ENCODE measurements at regions not wholly inside any gene's neighbourhood (a gene's known extent, or its start where the extent isn't known, plus 50 kb on each side); places are given as distances from the start of the nearest gene placed in this dataset.

DNA sequence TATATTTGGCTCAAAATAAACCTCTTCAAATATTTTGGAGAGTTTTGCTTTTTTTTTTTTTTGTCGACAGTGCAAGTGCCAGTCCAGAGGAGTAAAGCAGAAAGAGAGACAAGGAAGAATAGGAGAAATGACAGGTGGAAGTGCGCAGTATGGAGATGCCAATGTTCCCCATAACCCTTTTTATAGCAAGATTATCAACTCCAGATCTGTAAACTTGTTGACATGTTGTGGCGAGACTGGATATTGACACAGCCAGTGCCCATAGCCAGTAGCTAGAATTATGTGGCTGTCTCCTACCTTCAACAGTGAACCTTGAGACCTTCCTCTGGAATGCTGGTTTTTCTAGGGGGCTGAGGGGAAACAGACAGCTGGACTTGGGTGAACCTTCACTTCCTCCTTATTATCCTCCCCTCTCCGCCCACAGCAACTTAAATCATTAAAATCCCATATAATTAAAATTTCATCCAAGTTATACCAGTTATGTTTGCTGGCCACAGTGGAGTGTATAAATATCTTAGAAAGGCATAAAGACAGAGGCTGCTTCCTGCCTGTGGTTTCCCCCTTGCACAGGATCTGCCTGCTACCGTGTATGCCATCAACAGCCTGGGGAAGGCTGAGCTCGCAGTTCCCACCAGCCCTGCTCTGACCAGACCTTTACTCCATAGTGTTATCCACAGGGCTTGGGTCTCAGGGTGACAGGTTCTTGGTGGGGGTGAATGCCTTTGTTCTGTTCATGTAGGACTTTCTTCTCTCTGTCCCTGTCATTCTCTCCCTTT lies 112.3 kb upstream of the ANKH start:
- DNase-seq (ENCODE audit: low spot score): no peak

DNA sequence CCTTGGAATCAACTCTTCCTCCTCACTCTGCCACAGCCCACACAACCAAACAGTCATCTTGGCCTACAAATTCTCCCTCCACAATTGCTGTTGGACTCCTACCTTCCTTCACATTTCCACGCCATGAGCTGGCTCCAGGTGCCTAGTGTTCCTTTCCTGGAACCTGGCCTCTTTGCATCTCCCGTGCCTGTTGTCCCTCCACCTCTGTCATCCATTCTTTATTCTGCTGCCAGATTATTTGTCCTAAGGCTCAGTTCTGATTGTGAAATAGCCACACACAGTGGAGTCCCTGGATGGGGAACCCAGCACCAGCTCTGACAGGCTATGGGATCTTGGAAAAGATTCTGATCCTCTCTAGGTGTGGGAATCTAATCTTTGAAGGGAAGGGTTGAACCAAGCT lies 109.1 kb upstream of the ANKH start:
- no peak for DNase-seq (ENCODE audit: low spot score)

DNA sequence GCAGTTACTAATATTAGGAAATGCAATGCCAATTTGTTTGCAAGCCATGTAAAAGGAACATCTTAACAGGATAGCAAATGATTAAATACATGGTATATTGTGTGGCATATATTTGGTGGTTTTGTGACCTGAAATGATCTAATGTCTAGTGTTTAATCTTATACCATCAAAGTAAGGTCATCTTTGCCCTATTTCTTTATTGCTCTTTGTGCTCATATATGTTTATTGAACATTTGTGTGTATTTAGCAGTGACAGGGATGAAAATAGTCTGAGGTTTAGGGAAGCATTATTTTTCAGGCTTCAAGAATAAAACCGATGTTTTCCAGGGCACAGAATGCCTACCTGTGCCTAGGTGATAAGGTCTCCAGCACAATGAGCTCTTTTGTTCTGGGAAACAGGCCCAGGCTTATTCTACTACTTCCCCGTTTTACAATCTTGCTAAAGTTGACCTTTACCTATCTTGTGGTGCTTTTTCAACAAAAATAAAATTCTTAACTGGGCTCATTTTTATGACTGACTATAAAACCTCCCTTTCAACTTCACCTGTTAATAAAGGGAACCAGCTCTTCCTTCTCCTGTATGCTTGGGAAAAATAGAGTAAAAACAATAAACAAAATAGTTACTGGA lies 105.6 kb upstream of the ANKH start:
- no peak for DNase-seq (ENCODE audit: low spot score)

DNA sequence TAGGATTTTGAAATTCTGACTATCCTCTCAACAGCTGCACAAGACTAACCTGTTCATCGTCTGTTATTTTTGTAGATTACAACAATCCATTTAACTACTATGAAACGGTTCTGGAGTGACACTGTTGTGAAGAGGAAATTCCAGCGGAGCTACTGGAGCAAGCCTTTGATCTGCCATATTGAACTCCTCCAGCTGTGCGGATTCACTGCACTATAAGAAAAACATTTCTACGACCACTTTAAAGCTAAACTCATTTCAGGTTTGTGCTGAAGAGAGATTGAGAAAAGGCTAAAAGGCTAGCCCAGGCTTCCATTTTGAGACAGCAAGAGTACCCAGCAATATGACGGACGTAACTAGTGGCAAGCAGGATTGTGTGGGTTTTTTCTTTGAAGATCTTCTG lies 104.9 kb upstream of the ANKH start:
- DNase-seq (ENCODE audit: low spot score): no peak

DNA sequence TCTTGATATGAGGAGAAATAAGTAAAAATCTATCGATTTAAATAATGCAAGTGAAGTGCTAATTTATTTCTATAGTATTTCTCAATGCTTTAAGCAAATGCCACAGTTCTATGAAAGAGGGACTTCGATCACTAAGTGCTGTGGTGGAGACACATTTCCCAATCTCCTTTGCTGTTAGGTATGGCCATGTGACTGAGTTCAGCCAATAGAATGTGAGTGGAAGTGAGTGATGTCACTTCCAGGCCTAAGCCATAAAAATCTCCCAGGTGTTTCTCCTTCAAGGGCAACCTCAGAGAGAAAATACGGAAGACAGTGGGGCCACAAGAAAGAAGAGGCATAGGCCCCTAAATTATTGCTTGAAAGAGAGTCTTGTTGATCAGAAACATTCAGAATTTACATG lies 100.3 kb upstream of the ANKH start:
- DNase-seq (ENCODE audit: low spot score): no peak

DNA sequence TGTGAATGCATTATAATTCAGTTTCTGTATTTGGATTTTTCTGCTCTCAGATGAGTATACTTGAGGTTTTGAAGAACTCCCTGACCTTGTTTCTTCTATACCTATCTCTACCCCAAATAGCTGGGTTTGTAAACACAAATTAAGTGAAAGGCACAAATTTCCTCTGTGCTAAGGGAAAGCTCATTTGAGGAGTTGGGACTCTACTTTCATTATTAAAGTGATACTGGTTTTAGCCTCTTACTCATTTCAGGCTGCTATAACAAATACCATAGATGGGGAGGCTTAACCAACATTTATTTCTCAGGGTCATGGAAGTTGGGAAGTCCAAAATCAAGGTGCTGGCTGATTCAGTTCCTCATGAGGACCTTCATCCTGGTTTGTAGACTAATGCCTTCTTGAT lies 97.2 kb upstream of the ANKH start:
- no peak for DNase-seq (ENCODE audit: low spot score)

DNA sequence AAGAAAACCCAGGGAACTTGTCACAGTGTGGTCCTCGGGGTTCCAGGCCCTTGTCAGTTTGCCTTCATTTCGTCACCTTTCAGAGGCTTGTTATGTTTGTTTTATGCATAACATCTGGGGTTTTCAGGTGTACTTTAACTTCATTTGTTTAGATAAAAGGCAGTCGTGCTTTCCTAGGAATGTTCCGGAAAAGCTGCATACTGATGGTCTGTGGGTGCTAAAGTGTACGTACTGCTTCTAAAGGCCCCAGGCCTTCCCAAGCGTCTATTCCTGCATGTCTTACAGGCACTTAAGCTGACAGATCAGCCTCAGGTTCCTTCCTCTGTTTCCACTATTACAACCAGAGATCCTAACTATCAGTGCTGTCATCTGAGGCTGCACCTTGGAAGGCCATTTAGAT lies 95.6 kb upstream of the ANKH start:
- DNase-seq (ENCODE audit: low spot score): no peak

DNA sequence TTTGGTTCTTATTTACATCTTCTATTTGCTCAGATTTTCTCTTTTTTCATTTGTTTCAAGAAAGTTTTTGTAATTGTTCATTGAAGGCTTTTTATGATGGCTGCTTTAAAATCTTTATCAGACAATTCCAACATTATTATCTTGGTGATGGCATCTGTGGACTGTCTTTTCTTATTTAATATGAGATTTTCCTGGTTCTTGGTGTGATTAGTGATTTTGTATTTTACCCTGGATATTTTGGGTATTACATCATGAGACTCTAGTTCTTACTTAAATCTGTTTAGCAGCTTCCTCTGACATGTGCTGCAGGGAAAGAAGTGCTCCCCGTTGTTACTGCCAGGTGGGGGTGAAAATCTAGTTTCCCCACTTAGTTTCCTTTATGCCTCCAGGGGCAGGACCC lies 94.2 kb upstream of the ANKH start:
- no peak for DNase-seq (ENCODE audit: low spot score)

DNA sequence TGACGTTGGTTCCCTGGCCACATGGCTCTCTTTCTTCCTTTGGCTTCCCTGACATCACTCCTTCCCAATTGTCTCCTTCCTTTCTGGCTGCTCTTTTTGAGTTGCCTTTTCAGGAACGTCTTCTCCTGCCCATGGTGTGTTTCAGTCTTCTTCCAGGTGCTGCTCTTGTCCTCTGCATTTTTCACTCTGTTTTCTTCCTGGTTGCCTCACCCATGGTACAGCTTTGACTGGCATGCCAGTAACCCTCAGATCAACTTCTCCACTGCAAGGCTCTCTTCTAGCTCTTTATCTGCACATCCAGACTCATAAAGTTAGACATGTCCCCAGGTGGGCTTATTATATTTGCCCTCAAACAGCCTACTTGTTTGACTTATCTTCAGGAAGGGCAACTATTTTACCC lies 91.0 kb upstream of the ANKH start:
- DNase-seq (ENCODE audit: low spot score): no peak

DNA sequence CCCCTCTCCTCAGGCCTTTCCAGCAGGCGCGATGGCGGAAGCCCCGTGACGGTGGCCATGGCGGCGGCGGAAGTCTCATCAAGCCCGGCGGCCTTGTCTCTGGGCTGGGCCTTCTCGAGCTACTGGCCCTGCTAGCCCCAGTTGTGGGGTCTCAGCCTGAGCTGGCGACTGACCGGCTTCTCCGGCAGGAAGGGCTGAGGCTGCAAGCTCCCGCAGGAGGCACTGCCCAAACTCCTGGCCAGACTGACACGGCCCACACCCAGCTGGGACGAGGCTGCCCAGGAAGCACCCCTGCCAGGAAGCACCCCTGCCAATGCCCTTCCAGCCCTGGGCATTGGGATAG lies 88.5 kb upstream of the ANKH start:
- no peak for DNase-seq (ENCODE audit: low spot score)

DNA sequence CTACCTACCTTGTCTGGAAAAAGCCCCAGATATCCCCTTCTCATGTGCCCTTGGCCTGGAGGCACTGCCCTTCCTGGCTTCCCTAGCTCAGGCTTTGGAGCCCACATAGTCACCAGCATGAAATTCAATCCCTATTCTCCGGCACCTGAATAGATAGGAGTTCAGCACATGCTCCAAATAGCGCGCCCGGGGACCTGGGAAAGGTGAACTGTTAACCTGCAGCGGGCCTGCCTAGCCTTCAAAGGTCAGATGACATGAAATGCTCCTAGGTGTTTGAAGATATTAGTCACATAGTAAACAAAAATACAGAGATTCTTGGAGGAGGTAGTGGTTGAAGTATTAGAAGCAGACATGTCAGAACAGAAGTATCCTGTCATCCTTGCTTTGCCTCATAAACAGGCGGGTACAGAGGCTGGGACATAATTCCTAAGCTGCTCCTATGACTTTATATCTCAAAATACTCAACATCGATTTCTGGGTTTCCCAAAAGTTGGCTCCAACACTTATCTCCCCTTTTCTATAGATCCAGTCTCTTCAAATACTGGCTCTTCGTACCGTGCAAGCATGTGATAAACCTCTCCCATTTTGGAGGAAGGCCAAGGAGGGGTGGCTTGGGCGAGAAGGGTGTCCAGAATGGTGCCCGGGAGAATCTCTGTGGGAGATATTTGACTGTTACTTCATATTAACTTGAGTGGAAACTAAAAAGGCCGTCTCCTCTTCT lies 88.0 kb upstream of the ANKH start:
- no peak for DNase-seq (ENCODE audit: low spot score)

DNA sequence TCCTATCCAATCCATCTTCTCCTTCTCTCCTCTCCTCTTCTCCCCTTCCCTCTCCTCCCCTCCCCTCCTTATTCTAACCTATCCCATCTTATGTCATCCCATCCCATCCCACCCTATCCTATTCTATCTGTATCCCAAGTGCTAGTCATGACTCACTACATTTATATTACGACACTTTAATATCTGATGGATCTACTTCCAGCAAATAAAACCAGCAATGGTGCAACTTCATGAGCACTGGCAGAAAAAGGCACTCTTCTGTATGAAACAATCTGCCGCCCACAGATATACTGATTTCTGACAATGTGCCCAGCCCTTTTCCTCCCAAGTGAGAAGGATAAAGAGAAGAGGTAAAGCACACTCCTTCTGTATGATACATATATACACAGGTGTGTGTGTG lies 86.6 kb upstream of the ANKH start:
- no peak for DNase-seq (ENCODE audit: low spot score)

DNA sequence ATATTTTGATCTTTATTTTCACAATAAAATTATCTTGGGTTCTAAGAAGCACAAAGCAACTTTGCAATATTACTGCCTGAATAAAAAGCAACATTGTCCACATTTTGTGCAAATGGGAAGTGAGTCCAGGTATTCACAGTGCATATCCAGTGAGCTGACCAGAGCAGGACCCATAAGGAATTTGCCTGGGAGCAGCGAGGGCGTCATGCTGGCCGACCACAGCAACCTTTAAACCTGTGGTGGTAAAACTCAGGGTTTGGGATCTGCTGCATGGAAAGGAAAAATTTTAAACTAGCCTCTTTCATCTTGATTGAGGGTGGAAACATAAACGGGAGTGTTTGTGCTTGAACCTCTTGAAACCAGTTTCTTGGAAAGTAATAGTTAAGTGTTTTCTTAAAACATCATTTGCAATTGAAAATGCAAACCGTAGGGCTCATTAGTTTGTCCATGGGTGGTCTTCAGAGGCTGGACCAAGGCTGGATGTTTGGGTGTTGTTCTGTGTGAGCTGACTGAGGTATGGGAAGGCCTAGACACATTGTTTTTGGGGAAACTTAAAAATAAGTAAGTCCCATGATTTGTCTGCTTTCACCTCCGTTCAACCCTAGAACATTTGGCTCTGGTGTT lies 85.0 kb upstream of the ANKH start:
- DNase-seq (ENCODE audit: low spot score): no peak

DNA sequence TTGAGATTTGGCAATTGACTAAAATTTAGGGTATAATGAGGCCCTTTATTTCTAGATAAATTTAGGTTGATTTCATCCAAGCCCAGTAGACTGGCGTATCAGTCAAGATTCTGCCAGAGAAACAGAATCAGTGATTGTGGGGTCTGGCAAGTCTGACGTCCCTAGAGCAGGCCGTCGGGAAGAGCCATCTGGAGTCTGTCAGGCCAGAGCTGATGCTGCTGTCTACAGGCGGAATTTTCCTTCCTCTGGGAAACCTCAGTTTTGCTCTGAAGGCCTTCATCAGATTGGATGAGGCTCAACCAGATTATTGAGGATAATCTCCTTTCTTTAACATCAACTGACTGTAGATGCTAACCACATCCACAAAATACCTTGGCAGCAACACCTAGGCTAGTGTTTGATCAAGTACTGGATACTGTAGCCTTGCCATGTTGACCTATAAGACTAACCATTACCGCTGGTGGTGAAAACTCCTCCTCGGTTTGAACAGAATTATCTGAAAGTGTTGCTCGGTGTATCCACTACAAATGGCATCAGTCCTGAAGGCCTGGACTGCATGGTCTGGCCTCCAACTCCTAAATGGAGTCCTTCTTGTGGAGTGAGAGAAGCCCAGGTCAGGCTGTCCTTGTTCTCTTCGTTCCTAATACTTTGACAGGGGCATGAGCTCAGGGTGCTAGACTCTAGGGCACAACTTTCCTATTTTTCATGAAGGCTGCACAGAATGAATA lies 83.2 kb upstream of the ANKH start:
- no peak for DNase-seq (ENCODE audit: low spot score)

DNA sequence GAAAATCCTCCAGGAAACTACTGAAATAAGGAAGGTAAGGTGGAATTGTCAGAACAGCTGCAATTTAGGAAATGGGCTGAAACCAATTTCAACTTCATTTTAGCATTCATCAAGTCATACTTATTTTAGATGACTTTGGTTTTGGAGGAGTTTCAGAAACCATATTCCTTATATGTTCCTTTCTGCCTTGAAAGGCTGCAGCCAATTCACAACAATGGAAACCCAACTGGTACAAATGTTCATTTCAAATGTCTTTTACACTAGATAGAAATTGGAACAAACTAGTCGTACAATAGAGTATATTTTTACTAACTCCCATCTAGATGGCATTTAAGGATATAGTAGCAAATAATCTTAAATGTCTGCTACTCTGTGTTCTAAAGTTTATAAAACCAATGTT lies 82.6 kb upstream of the ANKH start:
- DNase-seq (ENCODE audit: low spot score): no peak

DNA sequence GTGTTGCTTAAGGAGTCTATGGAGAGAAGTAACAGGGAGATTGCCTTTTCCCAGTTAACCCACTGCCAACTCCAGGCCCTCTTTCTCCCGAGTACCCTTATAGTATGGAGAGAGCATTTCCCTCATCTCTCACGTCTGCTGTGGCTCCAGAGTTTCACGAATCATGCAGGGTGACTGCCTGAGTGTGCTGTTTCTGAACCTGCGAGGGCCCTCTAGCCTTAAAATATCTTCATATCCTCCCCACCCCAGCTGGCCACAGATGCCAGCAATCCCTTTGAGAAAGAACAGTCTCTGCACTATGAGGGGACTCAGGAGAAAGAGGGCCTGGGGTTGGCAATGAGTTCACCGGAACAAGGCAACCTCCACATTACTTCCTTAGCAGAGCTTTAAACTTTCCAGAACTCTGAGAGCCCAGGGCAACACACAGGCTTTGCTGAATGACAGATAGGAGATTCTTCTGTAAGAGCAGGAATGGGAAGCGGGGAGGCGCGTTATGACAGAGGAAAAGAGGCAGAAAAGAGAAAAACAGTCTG lies 81.6 kb upstream of the ANKH start:
- DNase-seq (ENCODE audit: low spot score): no peak

DNA sequence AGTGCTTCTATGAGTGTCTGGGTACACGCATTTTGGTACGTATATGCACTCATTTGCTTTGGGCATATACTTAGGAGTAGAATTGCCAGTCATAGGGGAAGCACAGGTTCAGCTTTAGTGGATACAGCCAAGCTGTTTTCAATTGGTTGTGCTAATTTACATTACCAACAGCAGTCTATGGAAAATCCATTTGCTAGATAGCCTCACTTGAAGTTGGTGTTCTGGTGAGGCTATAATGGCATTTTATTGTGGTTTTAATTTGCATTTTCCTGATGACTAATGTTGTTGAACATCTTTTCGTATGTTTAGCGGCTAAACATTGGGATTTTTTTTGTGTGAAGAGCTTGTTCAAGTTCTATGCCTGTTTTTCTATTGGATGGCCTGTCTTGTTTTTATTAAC lies 76.8 kb upstream of the ANKH start:
- DNase-seq (ENCODE audit: low spot score): no peak

DNA sequence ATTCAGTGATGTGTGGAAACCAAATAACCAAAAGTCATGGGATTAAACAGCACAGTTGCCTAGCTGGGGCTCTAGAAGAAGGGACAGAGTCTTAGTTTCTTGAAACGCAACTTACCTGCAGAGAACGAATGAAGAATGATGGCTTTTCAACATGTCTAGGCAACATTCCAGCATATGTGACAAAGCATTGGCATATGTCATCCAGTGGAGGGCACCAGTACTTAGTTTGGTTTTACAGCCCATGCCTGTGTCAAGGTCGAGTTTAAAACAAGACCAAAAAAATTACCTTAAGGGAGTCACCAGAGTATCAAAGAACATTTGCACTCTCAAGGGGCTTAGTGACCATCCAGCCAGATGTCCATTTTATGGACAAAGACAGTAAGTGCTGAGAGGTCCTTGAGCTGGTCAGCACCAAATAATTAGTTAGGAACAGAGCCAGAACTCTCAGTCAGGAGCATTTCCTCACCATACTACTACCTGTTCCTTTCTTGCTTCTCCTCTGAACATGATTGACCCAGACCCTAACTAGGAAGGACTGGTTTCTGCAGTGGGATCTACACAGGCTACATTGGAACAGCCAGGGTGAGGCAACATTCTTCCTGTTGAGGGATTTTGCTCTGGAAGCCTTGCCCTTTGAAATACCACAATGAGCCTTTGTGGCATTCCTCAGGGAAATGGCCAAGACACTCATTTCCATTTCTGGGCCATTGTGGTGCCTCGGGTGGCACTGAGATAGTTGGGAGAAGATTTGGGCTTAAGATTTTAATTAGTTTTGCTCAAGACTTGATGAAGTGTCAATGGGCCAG lies 75.4 kb upstream of the ANKH start:
- no peak for DNase-seq (ENCODE audit: low spot score)

DNA sequence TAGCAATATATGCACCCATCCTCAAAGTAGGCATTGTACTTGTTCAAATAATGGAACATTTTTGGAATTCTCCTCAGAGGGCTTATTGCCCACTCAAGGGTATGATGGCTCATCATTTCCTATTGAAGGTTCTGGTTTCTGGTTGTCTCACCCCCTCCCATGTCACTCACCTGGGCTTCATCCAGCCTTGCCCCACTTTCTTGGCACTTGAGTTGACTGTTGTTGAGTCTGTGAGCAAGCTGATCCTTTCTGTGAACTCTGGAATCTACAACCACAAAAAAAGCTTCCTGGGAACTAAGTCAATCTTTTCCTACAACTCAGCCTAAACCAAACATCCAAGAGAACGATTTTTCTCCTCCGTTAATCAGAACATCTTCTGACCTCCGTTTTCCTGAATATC lies 73.9 kb upstream of the ANKH start:
- DNase-seq (ENCODE audit: low spot score): no peak

DNA sequence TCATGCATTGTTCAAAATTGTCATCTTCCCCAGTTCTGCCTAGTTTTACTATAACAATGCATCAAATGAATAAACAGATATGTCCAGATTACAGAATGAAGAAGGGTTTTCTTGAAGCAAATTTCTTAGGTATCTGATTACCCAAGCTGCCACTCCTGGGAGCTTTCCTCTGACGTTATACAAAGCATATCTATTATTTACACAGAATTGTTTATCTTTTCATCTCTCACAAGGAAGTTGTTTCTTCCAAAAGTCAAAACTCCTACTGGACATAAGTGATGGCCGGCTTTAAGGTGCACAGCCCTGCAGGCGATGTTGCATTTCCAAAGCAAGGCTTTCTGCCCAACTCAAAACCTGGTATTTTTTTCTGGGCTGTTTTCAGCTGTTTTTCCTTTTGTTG lies 73.4 kb upstream of the ANKH start:
- no peak for DNase-seq (ENCODE audit: low spot score)

DNA sequence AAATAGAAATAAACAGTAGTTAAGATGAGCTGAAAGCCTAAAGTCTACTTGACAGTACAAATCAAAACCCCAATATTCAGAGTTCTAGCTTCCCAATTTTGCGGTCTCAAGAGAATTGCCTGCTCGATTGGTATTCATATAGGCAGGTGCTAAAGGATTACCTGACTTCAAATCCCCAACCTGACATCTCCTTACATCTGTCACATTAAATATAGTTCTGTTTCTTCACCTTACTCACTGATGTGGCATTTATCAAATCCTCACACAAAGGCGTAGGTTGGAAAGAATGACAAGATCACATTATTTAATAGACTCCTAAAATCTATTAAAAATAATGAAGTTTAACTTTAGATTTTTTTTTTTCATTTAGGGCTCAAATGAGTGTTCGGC lies 72.8 kb upstream of the ANKH start:
- no peak for DNase-seq (ENCODE audit: low spot score)
